ENCODE measurements at regions not wholly inside any gene's neighbourhood (a gene's known extent, or its start where the extent isn't known, plus 50 kb on each side); places are given as distances from the start of the nearest gene placed in this dataset.

DNA sequence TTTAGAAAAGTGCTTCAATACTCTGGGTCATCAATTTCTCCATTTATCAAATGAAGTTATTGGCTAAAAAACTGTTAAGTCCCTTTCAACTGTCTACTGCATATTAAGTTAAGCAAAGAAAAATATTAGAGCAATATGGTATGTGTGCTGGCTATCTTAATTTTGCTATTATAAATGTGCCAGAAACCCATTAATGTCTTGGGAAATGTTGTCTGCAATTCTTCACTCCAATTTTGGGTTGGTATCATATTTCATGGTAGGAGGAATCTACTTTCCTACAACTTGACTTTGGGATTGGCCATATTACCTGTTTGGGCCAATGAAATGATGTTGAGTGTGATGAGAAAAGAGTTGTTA, 1063.9 kb downstream of the PLA2G4A start:
- no peak for TF ChIP-seq EZH2 (IDR thresholded peaks at IDR 0.05)
- TF ChIP-seq POLR2AphosphoS5 (IDR thresholded peaks at IDR 0.05; ENCODE audit: borderline replicate concordance, low read depth, low read length) = no peak
- no peak for TF ChIP-seq FOXP2 (optimal IDR thresholded peaks at IDR 0.05; ENCODE audit: control extremely low read depth, extremely low read length, insufficient read depth)

Measured in SK-N-MC (cell line).